Hepatocyte (in vitro differentiated cells): ENCODE measurements at regions not wholly inside any gene's neighbourhood (a gene's known extent, or its start where the extent isn't known, plus 50 kb on each side); places are given as distances from the start of the nearest gene placed in this dataset.
"Not testable (repeated sequence)": the region's sequence is repeated elsewhere in the genome, so short reads cannot be mapped to it uniquely, and the experiment has no call there.

Source experiments
- DNase-seq: peaks from one replicate; pipeline ENCODE4 v3.0.0-alpha.2; 2016; ENCODE audit warnings: low spot score
- H2AFZ ChIP-seq: fragments of 200-600 bp; sonication (generic); 2 replicates; pipeline ENCODE4 v1.6.0; 2016; ENCODE audit warnings: antibody characterized with exemption, mild to moderate bottlenecking
- H3K27ac ChIP-seq: fragments of 200-600 bp; sonication (generic); 2 replicates; pipeline ENCODE4 v1.5.1; 2016; ENCODE audit warnings: mild to moderate bottlenecking
- H3K27me3 ChIP-seq: fragments of 200-600 bp; sonication (generic); 2 replicates; pipeline ENCODE4 v1.6.1; 2016
- H3K36me3 ChIP-seq: fragments of 200-600 bp; sonication (generic); replicated peaks from 2 replicates; pipeline ENCODE4 v1.5.1; 2016; ENCODE audit warnings: low read depth; ENCODE audit not compliant: insufficient read depth
- H3K4me1 ChIP-seq: fragments of 200-600 bp; sonication (generic); 2 replicates; pipeline ENCODE4 v1.5.1; 2016; ENCODE audit warnings: mild to moderate bottlenecking, moderate library complexity; ENCODE audit not compliant: insufficient read depth
- H3K4me2 ChIP-seq: fragments of 200-600 bp; sonication (generic); 2 replicates; pipeline ENCODE4 v1.6.0; 2016
- H3K4me3 ChIP-seq: fragments of 200-600 bp; sonication (generic); 2 replicates; pipeline ENCODE4 v1.5.1; 2016; ENCODE audit warnings: mild to moderate bottlenecking
- H3K79me2 ChIP-seq: fragments of 200-600 bp; sonication (generic); 2 replicates; pipeline ENCODE4 v1.6.0; 2017; ENCODE audit warnings: mild to moderate bottlenecking
- H3K9me2 ChIP-seq: fragments of 200-600 bp; sonication (generic); replicated peaks from 2 replicates; pipeline ENCODE4 v1.6.0; 2017; ENCODE audit warnings: mild to moderate bottlenecking; ENCODE audit not compliant: insufficient read depth
- H3K9me3 ChIP-seq: fragments of 200-600 bp; sonication (generic); 2 replicates; pipeline ENCODE4 v1.5.1; 2016; ENCODE audit warnings: low read depth, mild to moderate bottlenecking
- H4K20me1 ChIP-seq: fragments of 200-600 bp; sonication (generic); 2 replicates; pipeline ENCODE4 v1.6.0; 2016; ENCODE audit warnings: mild to moderate bottlenecking; ENCODE audit not compliant: insufficient read depth, poor library complexity, severe bottlenecking
- EZH2 ChIP-seq: fragments of 200-600 bp; sonication (generic); IDR thresholded peaks from 2 replicates; pipeline ENCODE4 v1.6.1; 2016; ENCODE audit warnings: antibody characterized with exemption, mild to moderate bottlenecking, borderline replicate concordance
- EZH2phosphoT487 ChIP-seq: fragments of 200-600 bp; sonication (generic); IDR thresholded peaks from one replicate; pipeline ENCODE4 v1.6.1; 2018; ENCODE audit warnings: antibody characterized with exemption, mild to moderate bottlenecking, low read depth, moderate library complexity; ENCODE audit not compliant: unreplicated experiment, severe bottlenecking
- WGBS: methylation state at CpG from one replicate; pipeline ENCODE4 v1.1.6; 2016; ENCODE audit warnings: low lambda C conversion rate; ENCODE audit errors: missing lambda C conversion rate; 5-methylcytosine and 5-hydroxymethylcytosine counted together
- TF ChIP-seq, protein P1 (sequence below): fragments of 200-600 bp; sonication (generic); IDR thresholded peaks from 2 replicates; pipeline ENCODE4 v1.5.1; 2016; ENCODE audit warnings: antibody characterized with exemption, mild to moderate bottlenecking; ENCODE audit not compliant: poor library complexity

DNA sequence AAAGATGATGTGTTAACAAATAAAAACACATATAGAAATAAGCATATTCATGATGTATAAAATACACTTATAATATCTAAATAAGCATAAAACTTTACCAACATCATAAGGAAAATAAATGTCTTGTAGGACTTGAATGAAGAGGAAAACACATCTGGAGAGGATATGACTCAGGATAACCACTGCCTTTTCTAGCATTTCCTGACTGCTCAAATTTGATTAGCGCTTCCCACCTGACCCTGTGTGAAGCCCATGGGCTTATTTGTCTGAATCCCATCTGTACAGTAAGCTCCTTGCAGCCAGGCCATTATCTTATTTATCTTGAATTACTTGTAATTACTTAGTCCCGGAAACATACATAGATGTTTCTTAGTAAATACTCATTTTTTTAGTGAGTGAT, 608.6 kb downstream of the COL12A1 start:
- no peaks in the 10 kb centered on the region for H3K79me2 ChIP-seq
- 97% methylated on average over 2 of the region's 2 CpGs for WGBS

DNA sequence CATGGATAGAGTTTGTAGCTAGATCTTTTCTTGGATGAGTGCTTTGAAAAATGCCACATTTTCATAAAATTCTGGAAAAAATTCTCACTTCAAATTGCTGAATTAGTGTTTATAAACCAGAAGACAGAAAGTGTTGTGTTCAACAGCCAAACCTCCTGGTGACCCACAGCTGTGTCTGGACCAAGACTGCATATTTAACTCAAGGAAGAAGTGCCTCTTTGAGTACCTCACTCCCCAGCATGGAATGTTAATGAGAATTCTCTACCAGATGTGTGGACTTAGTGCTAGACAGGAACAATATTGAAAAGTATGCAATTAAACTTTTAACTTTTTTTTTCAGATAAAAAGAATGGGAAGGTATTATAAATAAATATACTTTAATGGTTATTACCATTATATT, 609.3 kb downstream of the COL12A1 start:
- TF ChIP-seq, protein P1, sequence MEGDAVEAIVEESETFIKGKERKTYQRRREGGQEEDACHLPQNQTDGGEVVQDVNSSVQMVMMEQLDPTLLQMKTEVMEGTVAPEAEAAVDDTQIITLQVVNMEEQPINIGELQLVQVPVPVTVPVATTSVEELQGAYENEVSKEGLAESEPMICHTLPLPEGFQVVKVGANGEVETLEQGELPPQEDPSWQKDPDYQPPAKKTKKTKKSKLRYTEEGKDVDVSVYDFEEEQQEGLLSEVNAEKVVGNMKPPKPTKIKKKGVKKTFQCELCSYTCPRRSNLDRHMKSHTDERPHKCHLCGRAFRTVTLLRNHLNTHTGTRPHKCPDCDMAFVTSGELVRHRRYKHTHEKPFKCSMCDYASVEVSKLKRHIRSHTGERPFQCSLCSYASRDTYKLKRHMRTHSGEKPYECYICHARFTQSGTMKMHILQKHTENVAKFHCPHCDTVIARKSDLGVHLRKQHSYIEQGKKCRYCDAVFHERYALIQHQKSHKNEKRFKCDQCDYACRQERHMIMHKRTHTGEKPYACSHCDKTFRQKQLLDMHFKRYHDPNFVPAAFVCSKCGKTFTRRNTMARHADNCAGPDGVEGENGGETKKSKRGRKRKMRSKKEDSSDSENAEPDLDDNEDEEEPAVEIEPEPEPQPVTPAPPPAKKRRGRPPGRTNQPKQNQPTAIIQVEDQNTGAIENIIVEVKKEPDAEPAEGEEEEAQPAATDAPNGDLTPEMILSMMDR = no peak
- TF ChIP-seq EZH2 = no peak
- TF ChIP-seq EZH2phosphoT487 = no peak
- Histone ChIP-seq H3K27ac (no peak overlapping the region), H3K9me3 (no peaks in the 10 kb centered on the region), H3K4me1 (no peaks in the 10 kb centered on the region), H3K27me3 (no peaks in the 10 kb centered on the region), H4K20me1 (no peaks in the 10 kb centered on the region), H3K36me3 (no peaks in the 10 kb centered on the region), H3K4me2 (no peak overlapping the region), H2AFZ (no peak overlapping the region), H3K4me3 (no peak overlapping the region), H3K9me2 (no peaks in the 10 kb centered on the region), H3K79me2 (no peaks in the 10 kb centered on the region)
- DNase-seq = no peak

More for the DNA sequence above, 608.6 kb downstream of the COL12A1 start:
- no peak for DNase-seq
- Histone ChIP-seq H3K4me3 (no peak overlapping the region), H3K27me3 (no peaks in the 10 kb centered on the region), H3K4me2 (no peak overlapping the region), H3K9me2 (no peaks in the 10 kb centered on the region), H3K9me3 (no peaks in the 10 kb centered on the region), H3K4me1 (no peaks in the 10 kb centered on the region), H4K20me1 (no peaks in the 10 kb centered on the region), H3K27ac (no peak overlapping the region), H2AFZ (no peak overlapping the region), H3K36me3 (no peaks in the 10 kb centered on the region)
- TF ChIP-seq, protein P1 = no peak
- TF ChIP-seq EZH2 (no peak), EZH2phosphoT487 (no peak)

DNA sequence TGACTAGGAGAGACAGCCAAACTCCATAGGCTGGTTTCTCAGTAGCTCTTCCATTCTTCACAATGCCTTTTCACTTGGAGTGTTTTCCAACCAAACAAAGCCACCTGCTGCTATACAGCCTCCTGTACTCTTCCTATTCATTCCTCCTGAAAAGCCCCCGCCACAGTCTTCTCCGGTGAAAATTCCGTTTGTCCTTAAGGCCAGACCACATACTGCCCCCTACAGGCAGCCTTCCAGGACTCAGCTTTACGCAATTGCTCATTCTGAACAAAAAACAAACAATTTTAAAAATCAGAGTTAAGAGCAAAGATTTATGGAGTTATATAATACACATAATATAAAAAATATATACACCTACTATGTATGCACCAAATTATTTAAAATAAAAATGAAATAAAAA, 611.5 kb downstream of the COL12A1 start:
- H3K4me1 ChIP-seq, H3K9me2 ChIP-seq, H3K4me3 ChIP-seq, DNase-seq, H3K27ac ChIP-seq, H3K27me3 ChIP-seq, H3K9me3 ChIP-seq, H2AFZ ChIP-seq, H3K79me2 ChIP-seq, H4K20me1 ChIP-seq, H3K4me2 ChIP-seq, H3K36me3 ChIP-seq: not testable (repeated sequence)
- TF ChIP-seq, protein P1 = peak; percentile 31
- WGBS = 15% methylated on average over 3 of the region's 4 CpGs

DNA sequence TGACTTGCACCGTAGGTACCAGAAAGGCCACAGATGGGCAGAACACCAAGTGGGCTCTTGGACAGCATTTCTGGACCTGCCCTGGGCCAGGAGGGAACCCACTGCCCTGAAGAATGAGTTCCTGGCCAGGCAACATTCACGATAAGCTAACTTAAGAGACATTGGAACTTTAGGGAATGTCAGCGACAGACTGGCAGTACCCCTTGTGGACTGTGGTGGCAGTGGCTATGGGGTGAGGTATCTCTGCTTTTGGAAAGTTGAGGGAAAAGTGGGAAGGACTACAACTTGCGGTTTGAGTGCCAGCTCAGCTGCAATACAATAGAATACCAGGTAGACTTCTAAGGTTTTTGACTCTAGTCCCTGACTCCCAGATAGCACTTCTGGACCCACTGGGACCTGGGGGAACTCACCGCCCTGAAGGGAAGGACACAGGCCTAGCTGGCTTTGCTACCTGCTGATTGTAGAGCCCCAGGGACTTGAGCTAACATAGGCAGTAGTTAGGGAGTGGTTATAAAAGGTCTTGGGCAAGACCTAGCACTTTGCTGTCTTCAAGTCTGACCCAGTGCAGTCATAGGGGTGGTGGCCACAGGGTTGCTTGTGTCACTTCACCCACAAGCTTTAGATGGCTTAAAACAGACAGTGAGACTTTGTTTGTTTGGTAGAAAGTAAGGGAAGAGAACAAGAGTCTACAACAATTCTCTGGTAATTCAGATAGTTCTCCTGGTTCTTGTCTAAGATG, 617.6 kb downstream of the COL12A1 start:
- Histone ChIP-seq H3K4me1 (no peaks in the 10 kb centered on the region), H3K4me2 (no peak overlapping the region), H3K36me3 (no peaks in the 10 kb centered on the region), H3K27me3 (no peaks in the 10 kb centered on the region), H3K9me3 (no peaks in the 10 kb centered on the region), H4K20me1 (no peaks in the 10 kb centered on the region), H3K4me3 (no peak overlapping the region), H3K27ac (no peak overlapping the region), H3K9me2 (no peaks in the 10 kb centered on the region), H3K79me2 (no peaks in the 10 kb centered on the region), H2AFZ (no peak overlapping the region)
- DNase-seq = no peak
- WGBS = 99% methylated on average over 5 of the region's 5 CpGs
- TF ChIP-seq, protein P1 = no peak
- TF ChIP-seq EZH2 (no peak), EZH2phosphoT487 (no peak)
